Dedifferentiated amniotic fluid mesenchymal stem cell (primary cell): ENCODE measurements at regions not wholly inside any gene's neighbourhood (a gene's known extent, or its start where the extent isn't known, plus 50 kb on each side); places are given as distances from the start of the nearest gene placed in this dataset.

Experiments used
- DNase-seq: peaks from one replicate; pipeline ENCODE4 v3.0.0-alpha.2; 2016; ENCODE audit errors: extremely low spot score

- DNase-seq: no peak
These were observed 50.7 kb upstream of the SPATA12 start for GRCh38 chr3:57009802-57010201.

- no peak for DNase-seq
These were observed 51.1 kb upstream of the SPATA12 start for GRCh38 chr3:57009367-57009766.

- peak; percentile 83 for DNase-seq
These were observed 52.7 kb upstream of the SPATA12 start for GRCh38 chr3:57007521-57008460.

- no peak for DNase-seq
These were observed 53.5 kb upstream of the SPATA12 start for GRCh38 chr3:57006949-57007419.

GRCh38 chr3:57006179-57006657, 54.2 kb upstream of the SPATA12 start:
- DNase-seq: no peak

- no peak for DNase-seq
These were observed 56.2 kb upstream of the SPATA12 start for GRCh38 chr3:57004229-57004628.

- DNase-seq: no peak
These were observed 56.8 kb upstream of the SPATA12 start for GRCh38 chr3:57003676-57004075.

- no peak for DNase-seq
These were observed 59.1 kb upstream of the SPATA12 start for GRCh38 chr3:57001356-57001755.

- no peak for DNase-seq
These were observed 60.5 kb upstream of the SPATA12 start for GRCh38 chr3:57000012-57000411.

DNA sequence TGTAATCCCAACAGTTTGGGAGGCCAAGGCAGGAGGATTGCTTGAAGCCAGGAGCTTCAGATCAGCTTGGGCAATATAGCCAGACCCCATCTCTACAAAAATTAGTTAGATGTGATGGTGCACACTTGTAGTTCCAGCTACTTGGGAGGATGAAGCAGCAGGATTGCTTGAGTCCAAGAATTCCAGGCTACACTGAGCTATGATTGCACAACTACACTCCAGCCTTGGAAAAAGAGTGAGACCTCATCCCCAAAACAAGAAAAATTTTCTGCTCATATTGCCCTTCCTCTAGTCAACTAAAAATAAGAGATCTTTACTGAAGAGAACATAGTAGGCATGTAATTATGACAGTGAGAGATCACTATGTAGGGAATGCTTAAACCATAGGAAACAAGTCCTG, 60.9 kb upstream of the SPATA12 start:
- DNase-seq: no peak

GRCh38 chr3:56998076-56998529, 62.4 kb upstream of the SPATA12 start:
- DNase-seq: no peak

DNA sequence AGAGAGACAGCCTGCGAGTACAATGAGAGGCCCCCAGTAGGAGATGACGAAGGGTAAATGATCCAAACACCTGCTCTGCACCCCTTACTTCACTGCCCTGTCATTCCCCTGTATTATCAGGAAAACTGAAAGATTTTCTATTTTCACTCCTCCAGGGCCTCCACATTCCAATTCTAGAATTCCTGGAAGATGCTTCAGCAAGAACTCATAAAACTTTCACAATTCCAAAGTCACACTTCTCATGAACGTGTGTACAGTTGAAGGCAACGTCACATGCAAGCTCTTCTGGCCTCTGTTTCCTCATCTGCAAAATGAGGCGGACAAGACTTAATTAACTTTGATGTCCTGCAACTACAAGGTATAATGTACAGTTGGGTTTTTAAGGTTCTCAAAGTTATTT, 62.8 kb upstream of the SPATA12 start:
- no peak for DNase-seq

DNA sequence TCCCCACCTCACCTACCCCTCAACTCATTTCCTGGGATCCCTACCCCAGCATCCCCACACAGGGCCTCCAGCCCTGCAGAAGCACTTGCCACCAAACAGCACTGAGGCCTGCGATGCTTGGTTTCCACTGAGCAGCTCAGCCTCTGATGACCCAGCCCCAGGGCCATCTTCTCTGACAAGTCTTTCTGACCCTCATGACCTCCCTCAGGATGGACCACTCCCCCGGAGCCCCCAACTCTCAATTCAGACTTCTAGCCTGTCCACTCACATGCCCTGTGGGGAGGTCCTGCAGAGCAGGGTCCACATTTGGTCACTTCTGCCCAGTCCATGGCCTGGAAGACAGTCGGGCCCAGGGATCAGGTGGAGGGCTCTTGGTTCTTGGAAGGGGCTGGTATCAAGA, 63.4 kb upstream of the SPATA12 start:
- no peak for DNase-seq

GRCh38 chr3:56994391-56994790, 66.1 kb upstream of the SPATA12 start:
- DNase-seq: no peak

- DNase-seq: no peak
These were observed 69.8 kb upstream of the SPATA12 start for GRCh38 chr3:56990641-56991015.

- DNase-seq: no peak
These were observed 70.4 kb upstream of the SPATA12 start for GRCh38 chr3:56989977-56990640.

DNA sequence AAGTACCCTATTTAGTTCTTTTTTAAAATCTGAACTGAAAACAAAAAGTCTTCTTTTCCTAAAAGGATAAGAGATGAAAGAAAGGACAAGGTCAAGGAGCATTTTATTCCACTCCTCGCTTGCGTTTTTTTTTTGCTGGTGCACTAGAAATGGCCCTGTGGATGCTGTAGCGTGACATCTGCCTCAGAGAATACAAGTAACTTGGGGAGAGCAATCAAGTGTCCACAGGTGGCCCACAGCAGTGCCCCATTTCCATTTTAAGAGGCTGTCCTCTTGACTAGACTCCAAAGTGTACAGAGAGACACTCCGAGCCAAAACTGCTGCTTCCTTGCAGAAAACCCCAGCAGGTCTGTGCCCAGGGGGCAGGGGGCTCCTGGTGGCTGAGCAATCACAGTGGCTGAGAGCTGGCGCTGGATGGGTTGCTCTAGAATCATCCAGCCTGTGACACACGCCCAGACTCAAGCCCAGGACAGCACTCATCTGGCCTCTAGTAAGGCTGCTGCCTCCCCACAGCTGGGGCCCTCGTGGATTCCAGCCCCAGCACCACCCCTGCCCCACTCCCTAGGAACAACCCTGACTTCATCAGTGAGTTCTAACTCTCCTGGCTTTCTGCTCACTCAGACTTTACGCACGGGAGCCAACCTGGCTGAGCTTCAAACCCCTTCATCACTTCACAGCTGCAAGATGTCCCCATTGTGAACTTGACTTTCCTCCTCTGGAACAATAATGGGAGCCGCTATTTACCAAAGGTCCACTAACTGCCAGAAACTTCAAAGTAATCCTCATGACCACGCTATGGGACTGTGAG, 71.1 kb upstream of the SPATA12 start:
- no peak for DNase-seq

DNA sequence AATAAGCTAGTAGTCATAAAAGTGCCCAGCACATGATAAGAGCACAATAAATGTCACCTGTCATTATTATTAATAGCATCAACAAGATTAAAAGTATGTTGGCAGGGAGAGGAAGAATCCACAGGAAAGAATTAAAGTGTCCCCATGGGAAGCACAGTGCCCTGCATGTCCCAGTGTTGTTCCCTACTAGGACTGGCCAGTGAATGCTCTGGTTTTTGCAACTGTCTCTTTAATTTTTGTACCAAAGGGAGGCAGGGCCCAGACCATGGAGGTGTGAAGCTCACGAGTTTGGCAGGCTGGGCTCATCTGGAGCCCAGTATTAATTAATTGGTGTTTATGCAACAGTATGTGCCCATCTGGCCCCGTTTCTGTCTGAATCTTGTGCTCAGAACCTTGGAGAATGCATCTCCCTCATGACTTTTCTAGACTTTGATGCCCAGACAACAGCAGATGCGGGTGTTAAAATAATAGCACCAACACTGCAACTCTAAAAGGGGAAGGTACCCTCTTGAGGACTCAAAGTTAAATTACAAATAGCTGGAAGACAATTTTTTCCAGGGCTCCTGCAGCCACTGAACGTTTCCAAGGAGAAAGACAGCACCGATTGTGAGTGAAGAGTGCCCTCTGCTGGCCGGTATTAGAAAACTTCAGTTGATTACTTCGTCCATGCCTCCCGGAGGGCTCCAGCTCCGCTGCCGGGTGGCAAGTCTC, 71.9 kb upstream of the SPATA12 start:
- peak; percentile 80 for DNase-seq

DNA sequence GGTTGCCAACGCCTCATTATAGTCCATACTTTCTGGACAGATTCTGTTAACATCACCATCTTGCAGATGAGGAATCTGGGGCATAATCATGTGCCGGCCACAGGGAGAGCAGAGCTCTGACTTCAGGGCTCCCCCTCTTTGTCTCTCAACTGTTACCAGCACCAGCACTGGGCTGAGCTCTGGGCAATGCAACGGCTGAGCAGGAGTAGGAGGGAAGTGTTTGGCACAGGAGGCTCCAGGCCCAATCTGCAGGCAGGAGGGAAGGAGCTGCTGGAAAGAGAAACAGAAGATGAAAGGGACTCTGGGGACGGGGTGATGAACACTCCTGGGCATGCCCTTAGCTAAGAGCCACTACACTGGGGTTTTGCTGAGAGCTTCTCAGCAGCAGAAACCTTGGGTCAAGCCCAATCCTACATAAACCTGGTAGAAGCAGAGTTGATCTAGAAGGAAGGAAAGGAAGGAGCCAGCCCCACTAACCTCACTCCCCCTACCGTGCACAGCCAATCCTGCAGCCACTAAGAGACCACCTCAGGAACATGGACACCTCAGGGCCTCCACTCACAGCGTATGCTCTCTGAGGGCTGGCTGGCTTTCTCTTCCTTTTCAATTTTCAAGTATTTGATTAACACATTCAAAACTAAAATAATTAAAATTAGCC, 73.1 kb upstream of the SPATA12 start:
- no peak for DNase-seq

DNA sequence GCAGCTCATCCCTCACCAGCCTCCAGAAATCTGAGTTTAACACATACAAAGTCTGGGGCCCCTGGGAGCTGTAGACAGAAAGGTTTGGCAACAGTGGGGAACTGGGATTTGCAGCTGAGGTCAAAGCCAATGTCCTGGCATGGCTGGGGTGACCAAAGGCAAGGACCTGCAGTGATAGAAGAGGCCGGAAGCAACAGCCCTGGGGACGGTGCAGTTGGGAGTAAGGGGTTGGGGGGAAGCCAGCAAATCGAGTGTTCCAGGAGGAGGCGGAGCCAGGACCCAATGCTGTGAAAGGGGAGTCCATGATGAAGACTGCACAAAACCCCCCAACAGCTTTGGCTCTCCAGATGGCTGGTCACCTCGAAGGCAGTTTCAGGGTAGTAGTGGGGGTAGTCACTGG, 74.1 kb upstream of the SPATA12 start:
- DNase-seq: no peak

DNA sequence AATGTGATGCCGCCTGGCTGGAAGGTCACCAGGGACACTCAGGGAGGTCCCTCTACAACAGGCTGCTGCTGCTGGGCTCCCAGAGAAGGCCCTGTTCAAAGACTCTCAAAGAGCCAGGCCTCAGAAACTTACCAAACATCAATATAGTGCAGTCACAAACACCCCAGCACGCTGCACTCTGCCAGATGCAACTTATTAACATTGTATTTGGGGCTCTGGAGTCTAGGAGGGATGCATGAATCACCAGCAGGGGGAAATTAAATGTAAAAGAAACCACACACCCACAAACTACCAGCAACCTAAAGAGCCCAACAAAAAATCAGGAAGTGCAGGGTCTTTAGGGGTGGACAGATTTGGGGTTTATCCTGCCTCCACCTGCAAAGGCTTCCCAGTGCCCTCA, 74.6 kb upstream of the SPATA12 start:
- peak; percentile 24 for DNase-seq
